H1 (cell line): ENCODE measurements at regions not wholly inside any gene's neighbourhood (a gene's known extent, or its start where the extent isn't known, plus 50 kb on each side); places are given as distances from the start of the nearest gene placed in this dataset.

Experiments
- CTCF ChIA-PET: fragments of 300-600 bp; sonication (Branson Sonifier 250); formaldehyde crosslinking; loops from one replicate; lab custom pipeline; 2021; ENCODE audit not compliant: partially characterized antibody; lab: Charles Lee
- POLR2A ChIA-PET: fragments of 300-600 bp; sonication (Branson Sonifier 250); formaldehyde crosslinking; loops from one replicate; lab custom pipeline; 2021; ENCODE audit warnings: inconsistent platforms; ENCODE audit not compliant: partially characterized antibody; lab: Charles Lee
- DNase-seq, 2 experiments: peaks; one replicate each; pipeline versions ENCODE4 v3.0.0 to v3.0.0-alpha.2; 2010 to 2022; ENCODE audit warnings: low spot score in 2 of 2, low read depth in 1 of 2, mixed read lengths in 1 of 2
- FAIRE-seq: peaks from 2 replicates; lab custom pipeline; 2011; peaks lifted over from hg19 to GRCh38; lab: Jason Lieb, UNC
- H2AFZ ChIP-seq: 2 replicates; pipeline ENCODE4 v1.8.1; 2012; ENCODE audit warnings: low read length, inconsistent platforms
- H2AK5ac ChIP-seq: 2 replicates; pipeline ENCODE4 v1.6.1; 2013; ENCODE audit warnings: low read depth, low read length
- H2BK120ac ChIP-seq: replicated peaks from 2 replicates; pipeline ENCODE3; 2013; ENCODE audit warnings: low read depth, low read length, inconsistent platforms
- H2BK12ac ChIP-seq: 2 replicates; pipeline ENCODE4 v1.6.1; 2013; ENCODE audit warnings: low read depth, low read length
- H2BK15ac ChIP-seq: 2 replicates; pipeline ENCODE4 v1.6.1; 2013; ENCODE audit warnings: low read length
- H2BK20ac ChIP-seq: 2 replicates; pipeline ENCODE4 v1.6.1; 2013; ENCODE audit warnings: low read length
- H2BK5ac ChIP-seq: 2 replicates; pipeline ENCODE4 v1.6.1; 2013; ENCODE audit warnings: low read depth, low read length
- H3K14ac ChIP-seq: 2 replicates; pipeline ENCODE4 v1.6.1; 2013; ENCODE audit warnings: inconsistent platforms; ENCODE audit not compliant: insufficient read length
- H3K18ac ChIP-seq: 2 replicates; pipeline ENCODE4 v1.6.1; 2013; ENCODE audit warnings: low read length; ENCODE audit errors: extremely low read depth
- H3K23ac ChIP-seq: 2 replicates; pipeline ENCODE4 v1.6.1; 2013; ENCODE audit warnings: inconsistent platforms; ENCODE audit not compliant: insufficient read length
- H3K23me2 ChIP-seq: 2 replicates; pipeline ENCODE4 v1.6.1; 2013; ENCODE audit warnings: low read depth, low read length
- H3K27ac ChIP-seq: 2 replicates; pipeline ENCODE4 v1.6.1; 2011; ENCODE audit warnings: low read depth, low read length, inconsistent platforms
- H3K27me3 ChIP-seq, 4 experiments: replicated peaks in 1 of 4; 1 replicate in 1 of 4; 2 replicates in 3 of 4; pipeline versions ENCODE4 v1.6.1 to v1.8.1; 2011 to 2013; ENCODE audit warnings: low read length in 3 of 4, mild to moderate bottlenecking in 3 of 4, inconsistent platforms in 2 of 4, mixed read lengths in 2 of 4, moderate library complexity in 1 of 4; ENCODE audit not compliant: control insufficient read depth in 3 of 4, insufficient read depth in 3 of 4; ENCODE audit errors: extremely low read depth in 1 of 4
- H3K36me3 ChIP-seq, 4 experiments: 2 replicates each; pipeline versions ENCODE4 v1.6.1 to v1.8.1; 2011 to 2013; ENCODE audit warnings: mild to moderate bottlenecking in 4 of 4, low read length in 3 of 4, moderate library complexity in 2 of 4, control low read depth in 1 of 4, inconsistent platforms in 1 of 4; ENCODE audit not compliant: insufficient read depth in 4 of 4, control insufficient read depth in 2 of 4
- H3K4ac ChIP-seq: replicated peaks from 2 replicates; pipeline ENCODE3; 2013; ENCODE audit warnings: low read length, low read depth, mixed read lengths, inconsistent platforms; ENCODE audit not compliant: insufficient read length
- H3K4me1 ChIP-seq, 4 experiments: replicated peaks in 1 of 4; 1 replicate in 1 of 4; 2 replicates in 3 of 4; pipeline versions ENCODE4 v1.6.1 to v1.8.1; 2011 to 2013; ENCODE audit warnings: low read length in 3 of 4, inconsistent platforms in 2 of 4, mixed read lengths in 1 of 4; ENCODE audit not compliant: insufficient read depth in 4 of 4, control insufficient read depth in 3 of 4
- H3K4me2 ChIP-seq, 2 experiments: 2 replicates each; pipeline versions ENCODE4 v1.6.1 to v1.8.1; 2011 to 2013; ENCODE audit warnings: low read depth in 2 of 2, low read length in 2 of 2, control low read depth in 1 of 2, inconsistent platforms in 1 of 2, mild to moderate bottlenecking in 1 of 2; ENCODE audit not compliant: insufficient read depth in 1 of 2
- H3K4me3 ChIP-seq, 4 experiments: fragments of 200-600, 300-600 bp in 1 of 4; sonication (generic), shearing (Covaris generic), sonication (Bioruptor Twin) in 1 of 4; 2 replicates each; pipeline versions ENCODE4 v1.5.1 to v1.8.1; 2011 to 2016; ENCODE audit warnings: low read length in 4 of 4, low read depth in 3 of 4, control low read depth in 2 of 4, inconsistent platforms in 2 of 4, mild to moderate bottlenecking in 2 of 4, mixed read lengths in 1 of 4, moderate library complexity in 1 of 4; ENCODE audit not compliant: insufficient read depth in 2 of 4; ENCODE audit errors: extremely low read depth in 1 of 4
- H3K56ac ChIP-seq: replicated peaks from 2 replicates; pipeline ENCODE3; 2013; ENCODE audit warnings: low read depth, mild to moderate bottlenecking, mixed read lengths, low read length, inconsistent platforms; ENCODE audit not compliant: insufficient read length
- H3K79me1 ChIP-seq: 2 replicates; pipeline ENCODE4 v1.6.1; 2013; ENCODE audit warnings: low read depth, low read length, control low read depth
- H3K79me2 ChIP-seq, 2 experiments: 2 replicates each; pipeline versions ENCODE4 v1.6.1 to v1.8.1; 2012 to 2013; ENCODE audit warnings: low read length in 2 of 2, mild to moderate bottlenecking in 2 of 2, inconsistent platforms in 1 of 2; ENCODE audit not compliant: insufficient read depth in 2 of 2, control insufficient read depth in 1 of 2
- H3K9ac ChIP-seq, 4 experiments: replicated peaks in 1 of 4; 1 replicate in 1 of 4; 2 replicates in 3 of 4; pipeline versions ENCODE4 v1.6.1 to v1.8.1; 2011 to 2013; ENCODE audit warnings: low read depth in 3 of 4, low read length in 3 of 4, control low read depth in 2 of 4, mild to moderate bottlenecking in 2 of 4, moderate library complexity in 2 of 4, inconsistent platforms in 1 of 4; ENCODE audit errors: extremely low read depth in 1 of 4
- H3K9me3 ChIP-seq, 2 experiments: 2 replicates each; pipeline versions ENCODE4 v1.6.1 to v1.8.1; 2012 to 2013; ENCODE audit warnings: mild to moderate bottlenecking in 2 of 2, moderate library complexity in 2 of 2, control low read depth in 1 of 2, inconsistent platforms in 1 of 2, low read depth in 1 of 2, low read length in 1 of 2, mixed read lengths in 1 of 2; ENCODE audit not compliant: insufficient read depth in 2 of 2
- H4K20me1 ChIP-seq, 2 experiments: replicated peaks in 1 of 2; 2 replicates each; pipeline versions ENCODE3 to v1.8.1; 2011 to 2013; ENCODE audit warnings: inconsistent platforms in 2 of 2, low read length in 2 of 2, mild to moderate bottlenecking in 1 of 2; ENCODE audit not compliant: insufficient read depth in 2 of 2, control insufficient read depth in 1 of 2
- H4K5ac ChIP-seq: 2 replicates; pipeline ENCODE4 v1.6.1; 2013; ENCODE audit warnings: low read length, low read depth, mixed read lengths, inconsistent platforms; ENCODE audit not compliant: insufficient read length
- H4K8ac ChIP-seq: 2 replicates; pipeline ENCODE4 v1.8.0; 2013; ENCODE audit warnings: mild to moderate bottlenecking, moderate library complexity, low read length, inconsistent platforms; ENCODE audit not compliant: insufficient read depth; ENCODE audit errors: extremely low read depth
- H4K91ac ChIP-seq: replicated peaks from 2 replicates; pipeline ENCODE3; 2013; ENCODE audit warnings: low read length, mixed read lengths, inconsistent platforms; ENCODE audit not compliant: insufficient read length
- ASH2L ChIP-seq: fragments of 200-600, 300-600 bp; sonication (generic); IDR thresholded peaks from one replicate; pipeline ENCODE4 v1.7.1; 2017; ENCODE audit warnings: low read length
- CBX5 ChIP-seq: fragments of 300-800, 300-1000 bp; sonication (generic); IDR thresholded peaks from 2 replicates; pipeline ENCODE4 v1.7.1; 2016; ENCODE audit warnings: antibody characterized with exemption, low read length, low read depth
- EP300 ChIP-seq, 2 experiments: IDR thresholded peaks; 1 replicate in 1 of 2; 2 replicates in 1 of 2; pipeline ENCODE4 v1.6.1; 2011 to 2012; ENCODE audit warnings: low read depth in 2 of 2, low read length in 2 of 2, mild to moderate bottlenecking in 2 of 2, borderline replicate concordance in 1 of 2, inconsistent platforms in 1 of 2, moderate library complexity in 1 of 2
- FOSL1 ChIP-seq: IDR thresholded peaks from 2 replicates; pipeline ENCODE4 v1.6.1; 2011; ENCODE audit warnings: mild to moderate bottlenecking, low read depth, low read length, moderate library complexity; ENCODE audit not compliant: insufficient read depth
- HDAC6 ChIP-seq: IDR thresholded peaks from one replicate; pipeline ENCODE4 v1.7.1; 2012; ENCODE audit warnings: low read depth, mild to moderate bottlenecking, inconsistent platforms, low read length, moderate library complexity
- KDM1A ChIP-seq: fragments of 200-600, 300-600 bp; sonication (generic); IDR thresholded peaks from 2 replicates; pipeline ENCODE4 v1.7.1; 2016; ENCODE audit warnings: mild to moderate bottlenecking, low read length, borderline replicate concordance
- NANOG ChIP-seq: IDR thresholded peaks from 2 replicates; pipeline ENCODE4 v1.6.1; 2011; ENCODE audit warnings: low read length, low read depth, mild to moderate bottlenecking, inconsistent platforms; ENCODE audit not compliant: insufficient read depth, poor library complexity, severe bottlenecking
- POLR2A ChIP-seq, 2 experiments: IDR thresholded peaks; 1 replicate in 1 of 2; 2 replicates in 1 of 2; pipeline ENCODE4 v1.6.1; 2011; ENCODE audit warnings: low read depth in 2 of 2, low read length in 2 of 2, mild to moderate bottlenecking in 2 of 2; ENCODE audit errors: control extremely low read depth in 1 of 2
- SP1 ChIP-seq: IDR thresholded peaks from 2 replicates; pipeline ENCODE4 v1.6.1; 2011; ENCODE audit warnings: low read depth, low read length
- SP4 ChIP-seq: IDR thresholded peaks from 2 replicates; pipeline ENCODE4 v1.6.1; 2012; ENCODE audit warnings: low read length, inconsistent platforms
- SRF ChIP-seq: IDR thresholded peaks from 2 replicates; pipeline ENCODE4 v1.6.1; 2011; ENCODE audit warnings: mild to moderate bottlenecking, low read depth, low read length, moderate library complexity
- TEAD4 ChIP-seq: IDR thresholded peaks from 2 replicates; pipeline ENCODE4 v1.6.1; 2012; ENCODE audit warnings: low read depth, low read length, inconsistent platforms, mixed read lengths
- YY1 ChIP-seq: IDR thresholded peaks from 2 replicates; pipeline ENCODE4 v1.6.1; 2011; ENCODE audit warnings: low read depth, mild to moderate bottlenecking, low read length
- ZNF274 ChIP-seq: IDR thresholded peaks from 2 replicates; pipeline ENCODE4 v1.7.0; 2012; ENCODE audit warnings: low read length, borderline replicate concordance; ENCODE audit errors: extremely low read depth
- whole genome bisulfite sequencing, 2 experiments: shearing (Covaris generic) in 1 of 2; methylation state at CpG; one replicate each; pipeline versions ENCODE4 v1.1.6 to v1.1.7; 2013 to 2015; ENCODE audit warnings: low lambda C conversion rate in 2 of 2, mixed read lengths in 2 of 2, inconsistent platforms in 1 of 2, low coverage in 1 of 2, missing lambda C conversion rate in 1 of 2; ENCODE audit not compliant: insufficient replicate concordance in 2 of 2, insufficient coverage in 1 of 2, insufficient read length in 1 of 2; ENCODE audit errors: extremely low coverage in 1 of 2, missing lambda C conversion rate in 1 of 2; 5-methylcytosine and 5-hydroxymethylcytosine counted together
- TF ChIP-seq, protein P1 (sequence below): IDR thresholded peaks from 2 replicates; pipeline ENCODE4 v1.6.1; 2012; ENCODE audit warnings: inconsistent platforms
- TF ChIP-seq, protein P2 (sequence below): IDR thresholded peaks from 2 replicates; pipeline ENCODE4 v1.6.1; 2011; ENCODE audit warnings: low read depth, mild to moderate bottlenecking, low read length; ENCODE audit not compliant: insufficient read depth

DNA sequence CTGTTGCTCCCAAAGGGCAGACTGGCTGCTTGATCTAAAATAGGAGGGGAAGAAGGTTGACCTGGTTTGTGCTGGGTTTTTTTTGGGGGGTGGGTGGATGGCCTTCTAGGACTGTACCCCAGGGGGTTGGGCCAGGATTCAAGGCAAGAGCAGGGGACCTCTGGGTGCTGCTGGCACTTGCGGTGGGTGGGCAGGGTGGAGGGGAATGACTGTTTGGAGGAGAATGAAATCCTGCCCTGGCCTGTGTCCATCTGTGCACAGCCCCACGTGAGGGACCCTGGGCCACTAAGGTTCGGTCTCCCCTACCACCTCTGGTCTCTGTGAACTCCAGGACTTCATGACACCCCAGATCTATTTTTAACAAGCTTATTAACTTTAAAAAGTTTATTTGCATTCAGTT is 414.2 kb downstream of the PTPRU start:
- Histone ChIP-seq H3K23ac (no peak overlapping the region), H3K14ac (no peak overlapping the region), H3K79me2 (no peaks in the 10 kb centered on the region), H4K91ac (no peak overlapping the region), H2BK12ac (no peak overlapping the region), H3K36me3 (no peaks in the 10 kb centered on the region), H3K4me2 (no peak overlapping the region), H2BK15ac (no peak overlapping the region), H3K4ac (no peak overlapping the region), H3K27me3 (no peaks in the 10 kb centered on the region), H3K27ac (no peak overlapping the region), H2AK5ac (no peak overlapping the region), H3K23me2 (no peaks in the 10 kb centered on the region), H2BK20ac (no peak overlapping the region), H3K9me3 (no peaks in the 10 kb centered on the region), H2BK120ac (no peak overlapping the region), H4K8ac (no peak overlapping the region), H2BK5ac (no peak overlapping the region), H3K9ac (no peak overlapping the region), H4K5ac (no peak overlapping the region), H3K79me1 (no peaks in the 10 kb centered on the region), H4K20me1 (no peaks in the 10 kb centered on the region), H2AFZ (no peak overlapping the region), H3K4me3 (no peak overlapping the region), H3K56ac (no peak overlapping the region), H3K18ac (no peak overlapping the region), H3K4me1 (no peaks in the 10 kb centered on the region)
- 94% methylated on average over 3 of the region's 3 CpGs; no CpG with 5 or more reads in 1 of the 2 experiments for WGBS, 2 experiments
- CTCF ChIA-PET = no interaction called here
- no peak for DNase-seq
- POLR2A ChIA-PET = no interaction called here
- no peak for FAIRE-seq
- no peak for TF ChIP-seq SRF
- no peak for TF ChIP-seq NANOG
- TF ChIP-seq KDM1A = no peak
- TF ChIP-seq SP4 = no peak
- TF ChIP-seq, protein P1, sequence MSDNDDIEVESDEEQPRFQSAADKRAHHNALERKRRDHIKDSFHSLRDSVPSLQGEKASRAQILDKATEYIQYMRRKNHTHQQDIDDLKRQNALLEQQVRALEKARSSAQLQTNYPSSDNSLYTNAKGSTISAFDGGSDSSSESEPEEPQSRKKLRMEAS = no peak
- TF ChIP-seq ASH2L = no peak
- TF ChIP-seq CBX5 = no peak
- TF ChIP-seq YY1 = no peak
- TF ChIP-seq FOSL1 = no peak
- TF ChIP-seq, protein P2, sequence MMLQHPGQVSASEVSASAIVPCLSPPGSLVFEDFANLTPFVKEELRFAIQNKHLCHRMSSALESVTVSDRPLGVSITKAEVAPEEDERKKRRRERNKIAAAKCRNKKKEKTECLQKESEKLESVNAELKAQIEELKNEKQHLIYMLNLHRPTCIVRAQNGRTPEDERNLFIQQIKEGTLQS = no peak
- TF ChIP-seq POLR2A (IDR thresholded peaks at IDR 0.05; ENCODE audit: control extremely low read depth in 1 of 2, low read depth in 2 of 2, low read length in 2 of 2) = no peak
- TF ChIP-seq ZNF274 = no peak
- no peak for TF ChIP-seq SP1
- no peak for TF ChIP-seq EP300 (IDR thresholded peaks at IDR 0.05; ENCODE audit: borderline replicate concordance in 1 of 2, low read depth in 2 of 2, low read length in 2 of 2)
- TF ChIP-seq HDAC6 = no peak
- TF ChIP-seq TEAD4 = no peak
